ENCODE measurements at regions not wholly inside any gene's neighbourhood (a gene's known extent, or its start where the extent isn't known, plus 50 kb on each side); places are given as distances from the start of the nearest gene placed in this dataset.
"Not testable (repeated sequence)": the region's sequence is repeated elsewhere in the genome, so short reads cannot be mapped to it uniquely, and the experiment has no call there.

DNA sequence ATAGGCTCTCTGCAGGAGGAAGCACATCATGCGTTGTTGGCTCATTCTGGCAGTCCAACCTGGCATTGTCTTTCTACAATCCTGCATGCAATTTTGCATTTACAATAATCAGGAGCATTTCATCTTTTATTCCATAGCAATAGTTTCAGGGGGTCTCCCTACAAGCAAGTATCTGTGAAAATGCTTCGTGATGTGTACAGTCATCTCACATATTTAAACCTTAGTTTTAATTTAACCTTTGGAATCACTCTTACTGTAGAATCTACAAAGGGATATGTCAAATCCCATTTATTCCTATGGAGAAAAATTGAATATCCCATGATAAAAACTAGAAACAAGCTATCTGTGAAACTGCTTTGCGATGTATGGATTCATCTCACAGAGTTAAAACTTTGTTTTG is 112.0 kb upstream of the WSB1 start:
- TF ChIP-seq CTCF (conservative IDR thresholded peaks at IDR 0.05) (no peak), ZFX (IDR thresholded peaks at IDR 0.05) (no peak)
- no peak overlapping the region for H3K27ac ChIP-seq

DNA sequence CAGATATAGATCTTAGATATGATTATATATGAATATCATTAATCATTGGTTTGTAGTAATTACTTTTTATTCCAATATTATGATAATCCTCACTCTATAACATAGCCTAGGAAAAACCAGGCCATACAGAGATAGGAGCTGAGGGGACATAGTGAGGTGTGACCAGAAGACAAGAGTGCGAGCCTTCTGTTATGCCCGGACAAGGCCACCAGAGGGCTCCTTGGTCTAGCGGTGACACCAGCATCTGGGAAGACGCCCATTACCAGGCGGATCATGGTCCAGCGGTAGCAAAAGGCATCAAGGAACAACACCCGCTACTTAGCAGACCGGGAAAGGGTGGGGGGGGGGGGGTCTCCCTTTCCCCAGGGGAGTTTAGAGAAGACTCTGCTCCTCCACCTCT is 96.4 kb upstream of the WSB1 start:
- peak; percentile 77 for TF ChIP-seq CTCF (conservative IDR thresholded peaks at IDR 0.05)
- not testable (repeated sequence) for H3K27ac ChIP-seq

- no peak overlapping the region for H3K27ac ChIP-seq
- TF ChIP-seq CTCF (conservative IDR thresholded peaks at IDR 0.05) (no peak), ZFX (IDR thresholded peaks at IDR 0.05) (no peak)
These were observed 94.0 kb upstream of the WSB1 start for GRCh38 chr17:27199948-27200347.

GRCh38 chr17:27200476-27200875 is 93.4 kb upstream of the WSB1 start:
- TF ChIP-seq CTCF (conservative IDR thresholded peaks at IDR 0.05): no peak
- no peak for TF ChIP-seq ZFX (IDR thresholded peaks at IDR 0.05)
- H3K27ac ChIP-seq: no peak overlapping the region

- TF ChIP-seq ZFX (IDR thresholded peaks at IDR 0.05) (no peak), CTCF (conservative IDR thresholded peaks at IDR 0.05) (no peak)
These were observed 90.7 kb upstream of the WSB1 start for GRCh38 chr17:27203241-27203640.

DNA sequence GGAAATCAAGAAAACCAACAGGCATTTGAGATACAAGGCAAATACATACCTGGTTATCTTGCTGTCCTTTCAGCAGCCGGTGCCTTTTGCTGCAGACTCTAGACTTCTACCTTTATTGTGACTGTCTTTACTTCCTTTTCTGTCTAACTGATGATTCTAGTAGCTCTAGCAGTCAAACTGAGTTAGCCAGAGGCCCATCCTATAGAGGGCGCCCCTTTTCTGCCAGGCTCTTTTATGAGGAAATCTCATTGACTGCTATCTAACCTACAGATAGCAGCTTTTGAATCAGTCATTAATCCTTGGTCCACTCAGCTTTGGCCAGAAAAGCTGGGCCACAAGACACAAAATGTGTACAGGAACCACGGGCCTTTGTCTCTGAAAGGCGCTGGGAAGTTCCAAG is 87.5 kb upstream of the WSB1 start:
- no peak overlapping the region for H3K27ac ChIP-seq

More at GRCh38 chr17:27203241-27203640, 90.7 kb upstream of the WSB1 start:
- H3K27ac ChIP-seq: no peak overlapping the region

DNA sequence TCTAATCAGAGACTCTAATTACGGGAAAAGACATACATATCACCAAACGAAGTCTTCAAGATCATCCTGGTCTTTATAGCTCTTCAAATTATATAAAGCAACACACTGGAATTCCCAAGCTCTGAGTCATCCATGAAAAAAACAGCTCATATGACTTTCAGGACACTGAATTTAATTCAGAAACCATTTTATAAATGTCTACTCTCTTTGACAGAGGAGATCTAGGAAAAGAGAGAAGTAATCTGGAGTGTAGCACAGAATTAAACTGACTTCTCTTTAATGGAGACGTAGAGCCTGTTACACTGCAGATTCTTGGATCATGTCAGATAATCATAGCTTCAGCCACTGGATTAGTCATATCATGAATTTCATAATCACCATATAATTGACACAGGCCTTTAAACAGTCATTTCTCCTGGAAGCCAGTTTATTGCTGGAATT is 86.8 kb upstream of the WSB1 start:
- no peak overlapping the region for H3K27ac ChIP-seq

More for the DNA sequence above, 87.5 kb upstream of the WSB1 start:
- TF ChIP-seq ZFX (IDR thresholded peaks at IDR 0.05) (no peak), CTCF (conservative IDR thresholded peaks at IDR 0.05) (peak; percentile 48)

GRCh38 chr17:27208370-27208769 is 85.5 kb upstream of the WSB1 start:
- H3K27ac ChIP-seq: not testable (repeated sequence)

More for the DNA sequence above, 86.8 kb upstream of the WSB1 start:
- TF ChIP-seq CTCF (conservative IDR thresholded peaks at IDR 0.05): no peak
- TF ChIP-seq ZFX (IDR thresholded peaks at IDR 0.05): no peak

Data from C4-2B (cell line).